HepG2 (cell line): ENCODE measurements at regions not wholly inside any gene's neighbourhood (a gene's known extent, or its start where the extent isn't known, plus 50 kb on each side); places are given as distances from the start of the nearest gene placed in this dataset.

Source experiments
- MYC ChIP-seq: sonication (generic); formaldehyde crosslinking; IDR thresholded peaks from 2 replicates; pipeline ENCODE4 v1.9.0; 2021; ENCODE audit warnings: missing genetic modification reagents, borderline replicate concordance
- POLR2A ChIP-seq, 2 experiments: IDR thresholded peaks; 2 replicates each; pipeline ENCODE4 v1.6.1; 2011; ENCODE audit warnings: low read depth in 2 of 2, low read length in 2 of 2, mild to moderate bottlenecking in 1 of 2, moderate library complexity in 1 of 2; ENCODE audit not compliant: insufficient read depth in 1 of 2
- ZFP36 ChIP-seq: fragments of 150-350 bp; IDR thresholded peaks from 2 replicates; pipeline ENCODE4 v1.6.1; 2018; ENCODE audit warnings: borderline replicate concordance, low read length, low read depth; ENCODE audit not compliant: partially characterized antibody

DNA sequence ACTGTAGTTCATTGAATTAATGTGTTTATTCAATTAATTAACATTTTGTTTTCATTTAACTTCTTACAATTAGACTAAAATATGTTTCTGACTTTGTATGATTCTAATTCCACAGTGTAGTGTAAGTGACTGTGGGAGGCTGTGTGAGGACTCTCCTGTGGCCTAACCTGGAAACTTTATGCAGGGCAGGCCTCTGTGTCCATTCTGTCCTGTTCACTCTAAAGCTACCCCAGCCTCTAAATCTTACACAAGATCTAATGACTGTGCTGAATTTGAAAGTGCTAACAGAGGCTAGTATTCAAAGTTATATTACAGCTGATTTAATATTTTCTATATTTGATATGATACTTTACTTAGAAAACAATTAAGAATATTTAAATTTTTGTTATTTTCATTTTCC lies 270.5 kb upstream of the CDH19 start:
- no peak for TF ChIP-seq ZFP36
- TF ChIP-seq MYC (CRISPR knock-in tag): no peak
- TF ChIP-seq POLR2A (IDR thresholded peaks at IDR 0.05; ENCODE audit: insufficient read depth in 1 of 2, low read depth in 2 of 2, low read length in 2 of 2): no peak
